Epidermal melanocyte (primary cell): ENCODE measurements at regions not wholly inside any gene's neighbourhood (a gene's known extent, or its start where the extent isn't known, plus 50 kb on each side); places are given as distances from the start of the nearest gene placed in this dataset.

Experiments used
- DNase-seq: peaks from one replicate; pipeline ENCODE4 v3.0.0; 2011; ENCODE audit warnings: low spot score; ENCODE audit not compliant: insufficient read length

GRCh38 chr6:134866563-134866962, 83.3 kb downstream of the ALDH8A1 start:
- DNase-seq, result no peak

GRCh38 chr6:134864558-134864957, 85.3 kb downstream of the ALDH8A1 start:
- DNase-seq, result no peak

GRCh38 chr6:134863763-134864510, 86.0 kb downstream of the ALDH8A1 start:
- DNase-seq, result no peak

GRCh38 chr6:134854366-134854765, 95.5 kb downstream of the ALDH8A1 start:
- no peak for DNase-seq

GRCh38 chr6:134853111-134854055, 96.5 kb downstream of the ALDH8A1 start:
- DNase-seq, result peak; percentile 48

GRCh38 chr6:134851548-134851947, 98.4 kb downstream of the ALDH8A1 start:
- DNase-seq, result no peak

GRCh38 chr6:134850721-134851305, 99.1 kb downstream of the ALDH8A1 start:
- DNase-seq, result no peak

- no peak for DNase-seq
Measured at GRCh38 chr6:134849920-134850447, 99.9 kb downstream of the ALDH8A1 start.

- no peak for DNase-seq
Measured at GRCh38 chr6:134848076-134848475, 101.8 kb downstream of the ALDH8A1 start.

- DNase-seq, result no peak
Measured at GRCh38 chr6:134846865-134847264, 103.0 kb downstream of the ALDH8A1 start.

GRCh38 chr6:134846031-134846430, 103.9 kb downstream of the ALDH8A1 start:
- DNase-seq, result no peak

- no peak for DNase-seq
Measured at GRCh38 chr6:134844120-134844519, 105.8 kb downstream of the ALDH8A1 start.

GRCh38 chr6:134840086-134840867, 109.6 kb downstream of the ALDH8A1 start:
- no peak for DNase-seq

- DNase-seq, result no peak
Measured at GRCh38 chr6:134835993-134836392, 113.9 kb downstream of the ALDH8A1 start.

- DNase-seq, result no peak
Measured at GRCh38 chr6:134830940-134831339, 119.0 kb downstream of the ALDH8A1 start.

- DNase-seq, result no peak
Measured at GRCh38 chr6:134830194-134830593, 119.7 kb downstream of the ALDH8A1 start.

GRCh38 chr6:134828641-134829040, 121.3 kb downstream of the ALDH8A1 start:
- DNase-seq, result no peak

GRCh38 chr6:134826889-134827737, 122.8 kb downstream of the ALDH8A1 start:
- DNase-seq, result peak; percentile 71

- DNase-seq, result no peak
Measured at GRCh38 chr6:134823710-134824034, 126.2 kb downstream of the ALDH8A1 start.
